Thyroid gland (tissue), 4 donors: ENCODE measurements at regions not wholly inside any gene's neighbourhood (a gene's known extent, or its start where the extent isn't known, plus 50 kb on each side); places are given as distances from the start of the nearest gene placed in this dataset.

ENCODE experiments used
- DNase-seq, 2 donors: peaks; one replicate each; pipeline ENCODE4 v3.0.0-alpha.2; 2019
- H3K27ac ChIP-seq, 3 donors: fragments of 200-600 bp; sonication (generic); 1 replicate in 2 of 3; 2 replicates in 1 of 3; pipeline ENCODE4 v1.5.1; 2016 to 2019; ENCODE audit warnings: mild to moderate bottlenecking in 1 of 3, moderate library complexity in 1 of 3
- H3K27me3 ChIP-seq: fragments of 200-600 bp; sonication (generic); one replicate; pipeline ENCODE4 v1.5.1; 2019
- H3K36me3 ChIP-seq, 2 donors: fragments of 200-600 bp; sonication (generic); one replicate each; pipeline ENCODE4 v1.5.1; 2016 to 2019
- H3K4me1 ChIP-seq, 2 donors: fragments of 200-600 bp; sonication (generic); one replicate each; pipeline ENCODE4 v1.5.1; 2017 to 2019
- H3K4me3 ChIP-seq, 3 donors: fragments of 200-600 bp; sonication (generic); replicated peaks in 1 of 3; 1 replicate in 2 of 3; 2 replicates in 1 of 3; pipeline ENCODE4 v1.5.1; 2016; ENCODE audit warnings: mild to moderate bottlenecking in 1 of 3
- H3K9me3 ChIP-seq: fragments of 200-600 bp; sonication (generic); one replicate; pipeline ENCODE4 v1.5.1; 2017
- CTCF ChIP-seq, 6 experiments: fragments of 200-600 bp in 3 of 6; fragments of 450-650 bp in 3 of 6; sonication (generic) in 3 of 6; IDR thresholded peaks; one replicate each; pipeline ENCODE4 v1.5.1; 2016 to 2019; ENCODE audit warnings: antibody characterized with exemption in 6 of 6, mild to moderate bottlenecking in 2 of 6, inconsistent platforms in 1 of 6, moderate library complexity in 1 of 6
- POLR2A ChIP-seq, 2 donors: fragments of 450-650 bp; IDR thresholded peaks; one replicate each; pipeline ENCODE4 v1.6.1; 2017; ENCODE audit warnings: antibody characterized with exemption in 2 of 2, mild to moderate bottlenecking in 2 of 2, moderate library complexity in 1 of 2
- WGBS, 2 donors: methylation state at CpG; one replicate each; pipeline ENCODE4 v1.1.5; 2017; 5-methylcytosine and 5-hydroxymethylcytosine counted together
- intact Hi-C: fragments of 100-400 bp; cut with DNase I; formaldehyde crosslinking; loops from one replicate; pipeline ENCODE4 v1.15.1; 2023

- Histone ChIP-seq H3K27me3 (no peaks in the 10 kb centered on the region), H3K4me3 (no peak overlapping the region), H3K9me3 (no peaks in the 10 kb centered on the region), H3K27ac (no peak overlapping the region), H3K36me3 (no peaks in the 10 kb centered on the region), H3K4me1 (peaks cover 13 to 28% of the 10 kb centered on the region in 2 donors)
- peak; percentile 30 to 35 for DNase-seq
- intact Hi-C loops: no loop called here
- TF ChIP-seq POLR2A (IDR thresholded peaks at IDR 0.05) (no peak), CTCF (IDR thresholded peaks at IDR 0.05) (no peak)
- WGBS, 2 donors: 7 to 45% methylated on average over 1 of the region's 1 CpG
Measured at GRCh38 chr18:44536619-44537018, 144.1 kb upstream of the SETBP1 start.

GRCh38 chr18:44537526-44537925 lies 143.2 kb upstream of the SETBP1 start:
- no peak overlapping the region for H3K27ac ChIP-seq
- DNase-seq: peak in 1 of 2 donors; percentile 20
- no peak overlapping the region for H3K4me3 ChIP-seq
- TF ChIP-seq CTCF (IDR thresholded peaks at IDR 0.05) (no peak), POLR2A (IDR thresholded peaks at IDR 0.05) (no peak)
- 76 to 79% methylated on average over 2 of the region's 2 CpGs for WGBS, 2 donors
- H3K27me3 ChIP-seq: no peaks in the 10 kb centered on the region
- H3K4me1 ChIP-seq: peaks cover 20 to 32% of the 10 kb centered on the region in 2 donors
- intact Hi-C loops: no loop called here
- no peaks in the 10 kb centered on the region for H3K36me3 ChIP-seq
- no peaks in the 10 kb centered on the region for H3K9me3 ChIP-seq

- intact Hi-C loops: no loop called here
- Histone ChIP-seq H3K9me3 (no peaks in the 10 kb centered on the region), H3K36me3 (no peaks in the 10 kb centered on the region), H3K4me3 (no peak overlapping the region), H3K27ac (no peak overlapping the region), H3K27me3 (no peaks in the 10 kb centered on the region), H3K4me1 (peaks cover 20 to 32% of the 10 kb centered on the region in 2 donors)
- 50 to 66% methylated on average over 3 of the region's 3 CpGs for WGBS, 2 donors
- no peak for DNase-seq
- no peak for TF ChIP-seq POLR2A (IDR thresholded peaks at IDR 0.05)
Measured at GRCh38 chr18:44539926-44540325, 140.8 kb upstream of the SETBP1 start.

GRCh38 chr18:44541159-44541558 lies 139.5 kb upstream of the SETBP1 start:
- H3K9me3 ChIP-seq: no peaks in the 10 kb centered on the region
- no peak overlapping the region for H3K4me3 ChIP-seq
- no peak overlapping the region for H3K27ac ChIP-seq
- peak; percentile 8 to 24 for DNase-seq
- TF ChIP-seq CTCF (IDR thresholded peaks at IDR 0.05) (no peak), POLR2A (IDR thresholded peaks at IDR 0.05) (no peak)
- peaks cover 20 to 29% of the 10 kb centered on the region in 2 donors for H3K4me1 ChIP-seq
- H3K27me3 ChIP-seq: no peaks in the 10 kb centered on the region
- WGBS, 2 donors: 16 to 28% methylated on average over 4 of the region's 4 CpGs
- H3K36me3 ChIP-seq: no peaks in the 10 kb centered on the region
- intact Hi-C loops: no loop called here

- no peaks in the 10 kb centered on the region for H3K27me3 ChIP-seq
- no peak for DNase-seq
- H3K36me3 ChIP-seq: no peaks in the 10 kb centered on the region
- H3K9me3 ChIP-seq: no peaks in the 10 kb centered on the region
- no peak overlapping the region for H3K4me3 ChIP-seq
- WGBS, 2 donors: 0% methylated on average over 1 of the region's 1 CpG
- no peak for TF ChIP-seq POLR2A (IDR thresholded peaks at IDR 0.05)
- TF ChIP-seq CTCF (IDR thresholded peaks at IDR 0.05): no peak
- intact Hi-C loops: no loop called here
- peaks cover 20 to 23% of the 10 kb centered on the region in 2 donors for H3K4me1 ChIP-seq
- H3K27ac ChIP-seq: no peak overlapping the region
Measured at GRCh38 chr18:44541781-44542180, 138.9 kb upstream of the SETBP1 start.

- WGBS, 2 donors: 98 to 100% methylated on average over 2 of the region's 2 CpGs
- no peaks in the 10 kb centered on the region for H3K9me3 ChIP-seq
- no peak overlapping the region for H3K4me3 ChIP-seq
- intact Hi-C loops: no loop called here
- H3K36me3 ChIP-seq: no peaks in the 10 kb centered on the region
- TF ChIP-seq CTCF (IDR thresholded peaks at IDR 0.05): no peak
- TF ChIP-seq POLR2A (IDR thresholded peaks at IDR 0.05): no peak
- no peak overlapping the region for H3K27ac ChIP-seq
- peaks cover 18 to 20% of the 10 kb centered on the region in 2 donors for H3K4me1 ChIP-seq
- DNase-seq: no peak
- no peaks in the 10 kb centered on the region for H3K27me3 ChIP-seq
Measured at GRCh38 chr18:44543387-44543786, 137.3 kb upstream of the SETBP1 start.
